ENCODE measurements at regions not wholly inside any gene's neighbourhood (a gene's known extent, or its start where the extent isn't known, plus 50 kb on each side); places are given as distances from the start of the nearest gene placed in this dataset.

- Histone ChIP-seq H3K4me3 (no peak overlapping the region), H3K27ac (no peak overlapping the region), H3K36me3 (no peaks in the 10 kb centered on the region), H3K27me3 (no peaks in the 10 kb centered on the region), H3K9me3 (no peaks in the 10 kb centered on the region), H3K4me1 (ENCODE audit: insufficient read depth) (peaks cover 6% of the 10 kb centered on the region)
- DNase-seq = no peak
- no peak for TF ChIP-seq CTCF (IDR thresholded peaks at IDR 0.05)
- no peak for TF ChIP-seq EP300 (IDR thresholded peaks at IDR 0.05)
- no peak for TF ChIP-seq POLR2A (IDR thresholded peaks at IDR 0.05)
- 73 to 74% (median 73%) methylated on average over 2 of the region's 2 CpGs for WGBS, 3 donors
- intact Hi-C loops (cut with DNase I) = no loop called here
Observed at GRCh38 chr2:145154731-145155130, 634.8 kb upstream of the ZEB2 start.

- no peaks in the 10 kb centered on the region for H3K9me3 ChIP-seq
- DNase-seq = no peak
- no peak overlapping the region for H3K4me3 ChIP-seq
- no peaks in the 10 kb centered on the region for H3K27me3 ChIP-seq
- H3K27ac ChIP-seq = no peak overlapping the region
- H3K36me3 ChIP-seq = no peaks in the 10 kb centered on the region
- H3K4me1 ChIP-seq (ENCODE audit: insufficient read depth) = no peaks in the 10 kb centered on the region
- TF ChIP-seq POLR2A (IDR thresholded peaks at IDR 0.05) (no peak), CTCF (IDR thresholded peaks at IDR 0.05) (no peak), EP300 (IDR thresholded peaks at IDR 0.05) (no peak)
- intact Hi-C loops (cut with DNase I) = no loop called here
Observed at GRCh38 chr2:145146691-145147090, 626.8 kb upstream of the ZEB2 start.

GRCh38 chr2:145144131-145144728, 624.3 kb upstream of the ZEB2 start:
- no peak for TF ChIP-seq CTCF (IDR thresholded peaks at IDR 0.05)
- no peak for TF ChIP-seq POLR2A (IDR thresholded peaks at IDR 0.05)
- TF ChIP-seq EP300 (IDR thresholded peaks at IDR 0.05) = no peak
- H3K9me3 ChIP-seq = no peaks in the 10 kb centered on the region
- no peak for DNase-seq
- H3K4me3 ChIP-seq = no peak overlapping the region
- H3K27ac ChIP-seq = no peak overlapping the region
- H3K27me3 ChIP-seq = no peaks in the 10 kb centered on the region
- intact Hi-C loops (cut with DNase I) = loop anchor here in 1 of 4 donors (5.0 kb wide), 1 partner anchor 733 kb away; no protein-coding TSS in a partner anchor
- no peaks in the 10 kb centered on the region for H3K4me1 ChIP-seq (ENCODE audit: insufficient read depth)
- H3K36me3 ChIP-seq = no peaks in the 10 kb centered on the region
- 95 to 97% (median 96%) methylated on average over 3 of the region's 3 CpGs for WGBS, 3 donors

- Histone ChIP-seq H3K27ac (no peak overlapping the region), H3K4me1 (ENCODE audit: insufficient read depth) (no peaks in the 10 kb centered on the region), H3K4me3 (no peak overlapping the region), H3K9me3 (no peaks in the 10 kb centered on the region), H3K27me3 (no peaks in the 10 kb centered on the region), H3K36me3 (no peaks in the 10 kb centered on the region)
- TF ChIP-seq CTCF (IDR thresholded peaks at IDR 0.05) (no peak), EP300 (IDR thresholded peaks at IDR 0.05) (no peak), POLR2A (IDR thresholded peaks at IDR 0.05) (no peak)
- 77 to 84% (median 80%) methylated on average over 2 of the region's 2 CpGs for WGBS, 3 donors
- intact Hi-C loops (cut with DNase I) = loop anchor here in 1 of 4 donors (5.0 kb wide), 1 partner anchor 735 kb away; no protein-coding TSS in a partner anchor
- no peak for DNase-seq
Observed at GRCh38 chr2:145141981-145142380, 622.1 kb upstream of the ZEB2 start.
